ENCODE measurements at regions not wholly inside any gene's neighbourhood (a gene's known extent, or its start where the extent isn't known, plus 50 kb on each side); places are given as distances from the start of the nearest gene placed in this dataset.
A peak's percentile ranks its signal among the peaks of the same experiment; 100 is the strongest.

- no peak for DNase-seq
Observed at GRCh38 chr14:61847861-61848260, 85.6 kb downstream of the SNAPC1 start.

- DNase-seq = no peak
Observed at GRCh38 chr14:61854898-61855297, 92.7 kb downstream of the SNAPC1 start.

- peak in 1 of 3 donors; percentile 33 for DNase-seq
Observed at GRCh38 chr14:61860294-61860918, 98.2 kb downstream of the SNAPC1 start.

- no peak for DNase-seq
Observed at GRCh38 chr14:61861320-61861865, 99.2 kb downstream of the SNAPC1 start.

GRCh38 chr14:61864329-61864898, 102.2 kb downstream of the SNAPC1 start:
- no peak for DNase-seq

- no peak for DNase-seq
Observed at GRCh38 chr14:61866932-61867920, 105.0 kb downstream of the SNAPC1 start.

GRCh38 chr14:61868846-61869245, 106.6 kb downstream of the SNAPC1 start:
- no peak for DNase-seq

- no peak for DNase-seq
Observed at GRCh38 chr14:61870163-61870562, 107.9 kb downstream of the SNAPC1 start.

- DNase-seq = no peak
Observed at GRCh38 chr14:61872452-61872851, 110.2 kb downstream of the SNAPC1 start.

GRCh38 chr14:61875483-61875882, 113.3 kb downstream of the SNAPC1 start:
- no peak for DNase-seq

- DNase-seq = no peak
Observed at GRCh38 chr14:61876362-61877034, 114.3 kb downstream of the SNAPC1 start.

GRCh38 chr14:61877035-61877390, 114.8 kb downstream of the SNAPC1 start:
- DNase-seq = no peak

GRCh38 chr14:61877768-61878167, 115.5 kb downstream of the SNAPC1 start:
- no peak for DNase-seq

GRCh38 chr14:61878931-61879330, 116.7 kb downstream of the SNAPC1 start:
- peak in 1 of 3 donors; percentile 21 for DNase-seq

GRCh38 chr14:61881046-61881445, 118.8 kb downstream of the SNAPC1 start:
- peak in 1 of 3 donors; percentile 49 for DNase-seq

- DNase-seq = peak; percentile 45 to 88 (median 82)
Observed at GRCh38 chr14:61884711-61885110, 122.5 kb downstream of the SNAPC1 start.

- no peak for DNase-seq
Observed at GRCh38 chr14:61885203-61885961, 123.2 kb downstream of the SNAPC1 start.

- DNase-seq = no peak
Observed at GRCh38 chr14:61887628-61888027, 125.4 kb downstream of the SNAPC1 start.

- DNase-seq = no peak
Observed at GRCh38 chr14:61889914-61890351, 127.7 kb downstream of the SNAPC1 start.

GRCh38 chr14:61891170-61891569, 128.9 kb downstream of the SNAPC1 start:
- peak in 2 of 3 donors; percentile 21 to 79 for DNase-seq

GRCh38 chr14:61891810-61892209, 129.6 kb downstream of the SNAPC1 start:
- no peak for DNase-seq

All from muscle of back (tissue), 3 donors.